ENCODE measurements at regions not wholly inside any gene's neighbourhood (a gene's known extent, or its start where the extent isn't known, plus 50 kb on each side); places are given as distances from the start of the nearest gene placed in this dataset.

GRCh38 chr3:101084404-101084803 is 91.2 kb upstream of the ABI3BP start:
- no peak for DNase-seq (ENCODE audit: low read depth)

GRCh38 chr3:101081999-101082398 is 88.8 kb upstream of the ABI3BP start:
- DNase-seq (ENCODE audit: low read depth), result no peak

- DNase-seq (ENCODE audit: low read depth), result no peak
Measured at GRCh38 chr3:101081446-101081845, 88.2 kb upstream of the ABI3BP start.

- DNase-seq (ENCODE audit: low read depth), result peak; percentile 41
Measured at GRCh38 chr3:101077361-101078011, 84.3 kb upstream of the ABI3BP start.

- DNase-seq (ENCODE audit: low read depth), result peak; percentile 24
Measured at GRCh38 chr3:101074518-101074917, 81.3 kb upstream of the ABI3BP start.

GRCh38 chr3:101072300-101072699 is 79.1 kb upstream of the ABI3BP start:
- DNase-seq (ENCODE audit: low read depth), result no peak

- DNase-seq (ENCODE audit: low read depth), result no peak
Measured at GRCh38 chr3:101070799-101071121, 77.5 kb upstream of the ABI3BP start.

GRCh38 chr3:101069901-101070798 is 76.9 kb upstream of the ABI3BP start:
- peak; percentile 51 for DNase-seq (ENCODE audit: low read depth)

GRCh38 chr3:101068876-101069606 is 75.8 kb upstream of the ABI3BP start:
- no peak for DNase-seq (ENCODE audit: low read depth)

- DNase-seq (ENCODE audit: low read depth), result peak; percentile 19
Measured at GRCh38 chr3:101066711-101067129, 73.5 kb upstream of the ABI3BP start.

- peak; percentile 73 for DNase-seq (ENCODE audit: low read depth)
Measured at GRCh38 chr3:101065962-101066361, 72.7 kb upstream of the ABI3BP start.

- DNase-seq (ENCODE audit: low read depth), result no peak
Measured at GRCh38 chr3:101063401-101063800, 70.2 kb upstream of the ABI3BP start.

- no peak for DNase-seq (ENCODE audit: low read depth)
Measured at GRCh38 chr3:101061312-101061711, 68.1 kb upstream of the ABI3BP start.

- DNase-seq (ENCODE audit: low read depth), result no peak
Measured at GRCh38 chr3:101050866-101051265, 57.6 kb upstream of the ABI3BP start.

GRCh38 chr3:101050046-101050445 is 56.8 kb upstream of the ABI3BP start:
- no peak for DNase-seq (ENCODE audit: low read depth)

- no peak for DNase-seq (ENCODE audit: low read depth)
Measured at GRCh38 chr3:101049532-101049931, 56.3 kb upstream of the ABI3BP start.

- DNase-seq (ENCODE audit: low read depth), result no peak
Measured at GRCh38 chr3:101043687-101044078, 50.5 kb upstream of the ABI3BP start.

- no peak for DNase-seq (ENCODE audit: low read depth)
Measured at GRCh38 chr3:101042996-101043686, 49.9 kb upstream of the ABI3BP start.
